Amygdala (tissue), 56 donors: ENCODE measurements at regions not wholly inside any gene's neighbourhood (a gene's known extent, or its start where the extent isn't known, plus 50 kb on each side); places are given as distances from the start of the nearest gene placed in this dataset.
"Not testable (repeated sequence)": the region's sequence is repeated elsewhere in the genome, so short reads cannot be mapped to it uniquely, and the experiment has no call there.

Experiments used
- DNase-seq, 56 donors: peaks; one replicate each; lab custom pipeline; 2025; lab: John Stamatoyannopoulos, UW

DNA sequence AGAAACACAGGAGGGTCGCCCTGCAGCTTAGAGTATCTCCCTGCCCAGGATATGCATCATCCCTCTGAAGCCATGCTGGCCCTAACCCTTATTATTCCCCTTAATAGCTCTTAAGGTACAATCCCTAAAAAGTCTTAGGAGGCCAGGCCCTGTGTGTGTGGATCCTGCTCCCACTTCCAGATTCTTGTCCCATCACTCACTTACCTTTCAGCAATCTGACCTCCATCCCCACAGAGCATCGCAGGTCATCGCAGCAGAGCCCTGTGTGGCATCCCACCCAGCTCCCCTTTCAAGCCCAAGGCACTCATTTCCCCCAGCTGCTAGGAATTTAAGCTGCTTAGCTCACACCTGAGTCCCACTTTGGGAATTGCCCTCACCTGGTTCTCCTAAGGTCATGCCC is 223.8 kb upstream of the SMLR1 start:
- DNase-seq: no peak

- DNase-seq: no peak
Measured at GRCh38 chr6:130604841-130605399, 222.3 kb upstream of the SMLR1 start.

- DNase-seq: no peak
Measured at GRCh38 chr6:130610303-130610702, 216.9 kb upstream of the SMLR1 start.

DNA sequence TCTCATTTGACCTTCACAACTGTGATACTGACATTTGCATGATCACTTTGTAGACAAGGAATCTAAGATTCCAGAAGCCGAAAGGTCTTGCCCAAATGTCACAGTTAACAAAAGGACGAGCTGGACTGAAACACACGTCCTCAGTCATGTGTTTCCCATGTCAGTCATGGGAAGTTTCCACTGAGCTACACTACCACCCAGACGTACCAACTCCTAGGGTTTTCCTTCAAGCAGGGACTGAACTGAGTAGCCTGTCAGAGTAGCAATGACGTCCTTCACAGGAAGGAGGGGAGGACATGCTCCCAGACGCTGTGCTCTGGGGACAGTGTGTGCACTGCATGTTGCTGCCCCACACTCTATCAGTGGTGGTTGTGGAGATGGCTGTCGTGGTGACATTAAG is 215.8 kb upstream of the SMLR1 start:
- no peak for DNase-seq

DNA sequence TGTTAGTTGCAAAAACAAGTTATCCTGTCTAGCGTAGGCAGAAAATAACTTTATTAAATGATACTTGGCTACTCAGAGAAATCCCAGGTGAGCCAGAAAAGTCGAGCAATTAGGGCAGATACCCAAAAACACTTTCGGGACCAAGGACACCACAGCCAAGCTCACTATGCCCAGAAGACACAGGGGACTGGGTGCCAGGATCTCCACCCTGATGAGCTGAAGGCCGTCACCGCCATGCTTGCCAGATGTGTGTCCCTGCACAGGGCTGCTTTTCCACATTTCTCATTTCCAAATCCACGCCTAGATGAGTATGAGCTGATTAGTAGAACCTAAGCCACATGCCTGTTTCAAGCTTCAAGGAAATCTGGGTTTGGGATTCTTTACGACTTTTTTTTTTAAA is 214.0 kb upstream of the SMLR1 start:
- DNase-seq: no peak

GRCh38 chr6:130615816-130616215 is 211.4 kb upstream of the SMLR1 start:
- no peak for DNase-seq

DNA sequence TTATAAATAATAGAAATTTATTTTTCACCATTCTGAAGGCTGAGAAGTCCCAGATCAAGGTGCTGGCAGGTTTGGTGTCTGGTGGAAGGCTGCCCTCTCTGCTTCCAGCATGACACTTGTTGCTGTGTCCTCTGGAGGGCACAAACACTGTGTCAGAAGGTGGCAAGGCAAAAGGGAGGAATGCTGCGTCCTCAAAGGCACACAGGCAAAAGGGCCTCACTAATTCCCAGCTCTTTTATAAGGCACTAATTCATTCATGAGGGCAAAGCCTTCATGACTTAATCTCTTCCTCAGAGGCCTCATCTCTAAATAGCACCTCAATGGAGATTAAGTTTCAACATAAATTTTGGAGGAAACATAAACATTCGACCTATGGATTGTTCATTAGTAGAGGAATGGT is 209.5 kb upstream of the SMLR1 start:
- no peak for DNase-seq

GRCh38 chr6:130618806-130619205 is 208.4 kb upstream of the SMLR1 start:
- DNase-seq: not testable (repeated sequence)

DNA sequence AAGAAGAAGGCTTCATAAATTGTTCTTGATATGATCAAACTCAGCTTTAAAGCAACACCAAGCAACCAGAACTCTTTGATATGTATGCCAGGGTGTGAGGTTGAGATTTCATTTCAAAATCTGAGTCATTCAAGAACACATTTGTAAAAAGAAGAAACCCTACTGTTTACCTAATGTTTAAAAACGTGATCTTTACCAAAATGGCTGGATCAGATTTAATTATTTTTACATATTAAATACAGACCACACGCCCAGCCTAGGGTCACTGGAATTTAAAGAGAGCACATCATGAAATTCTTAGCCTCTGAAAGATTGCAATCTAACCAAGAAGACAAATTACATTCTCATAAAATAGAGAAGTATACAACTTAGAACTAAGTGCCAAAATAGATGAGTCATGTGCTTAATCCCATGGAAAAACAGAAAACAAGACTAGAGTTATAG is 206.8 kb upstream of the SMLR1 start:
- DNase-seq: no peak

GRCh38 chr6:130622142-130622541 is 205.1 kb upstream of the SMLR1 start:
- no peak for DNase-seq

GRCh38 chr6:130624046-130624445 is 203.2 kb upstream of the SMLR1 start:
- no peak for DNase-seq

DNA sequence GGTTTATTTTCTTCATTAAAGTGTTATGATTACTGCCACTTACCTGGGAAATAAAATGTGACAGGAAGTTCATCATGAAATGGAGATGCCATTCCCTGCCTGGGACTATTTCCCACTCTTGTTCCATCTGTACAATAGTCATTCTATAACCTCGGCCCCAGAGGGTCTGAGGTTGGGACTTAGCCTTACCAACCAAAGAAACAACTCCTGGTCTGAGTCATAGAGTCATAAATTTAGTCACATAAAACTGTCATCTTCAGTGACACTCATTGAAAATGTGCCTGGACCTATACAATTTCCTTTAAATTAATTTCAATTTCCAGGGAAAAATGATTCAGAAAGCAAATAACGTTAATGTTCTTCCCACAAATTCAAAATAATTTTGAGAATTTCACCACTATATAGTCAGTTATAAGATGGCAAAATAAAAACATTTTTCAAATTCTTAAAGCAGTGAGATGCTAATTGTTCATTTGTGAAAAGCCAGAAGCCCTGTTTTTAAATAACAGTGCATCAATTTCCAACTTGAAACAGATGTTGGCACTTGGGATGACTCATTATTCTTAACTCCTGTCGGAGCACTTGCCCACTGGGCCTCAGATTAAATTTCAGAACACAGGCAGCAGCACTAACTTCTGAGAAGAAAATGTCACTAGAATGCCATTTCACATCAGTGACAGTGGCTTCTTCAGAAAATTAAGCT is 201.2 kb upstream of the SMLR1 start:
- DNase-seq: no peak

- DNase-seq: no peak
Measured at GRCh38 chr6:130628862-130629261, 198.3 kb upstream of the SMLR1 start.

GRCh38 chr6:130629640-130630039 is 197.6 kb upstream of the SMLR1 start:
- DNase-seq: no peak

DNA sequence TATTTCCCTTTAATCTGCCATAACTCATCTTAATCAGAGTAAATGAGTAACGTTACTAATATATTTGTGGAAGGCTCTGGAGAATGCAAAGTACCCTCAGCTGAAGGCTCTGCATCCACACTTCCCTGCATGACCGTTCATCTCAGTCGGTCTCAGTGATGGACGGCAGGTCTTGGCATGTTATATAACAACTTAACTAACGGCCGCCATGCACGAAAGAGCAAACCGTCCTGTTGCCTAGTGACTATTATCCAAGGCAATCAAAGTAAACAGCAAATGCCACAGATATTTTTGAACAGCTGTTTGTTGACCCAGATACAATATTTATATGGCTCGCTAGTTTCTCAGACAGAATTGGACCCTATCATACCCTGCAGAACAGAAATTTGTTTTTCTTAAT is 194.9 kb upstream of the SMLR1 start:
- peak in 3 of 56 donors; percentile 4 to 32 (median 10) for DNase-seq

DNA sequence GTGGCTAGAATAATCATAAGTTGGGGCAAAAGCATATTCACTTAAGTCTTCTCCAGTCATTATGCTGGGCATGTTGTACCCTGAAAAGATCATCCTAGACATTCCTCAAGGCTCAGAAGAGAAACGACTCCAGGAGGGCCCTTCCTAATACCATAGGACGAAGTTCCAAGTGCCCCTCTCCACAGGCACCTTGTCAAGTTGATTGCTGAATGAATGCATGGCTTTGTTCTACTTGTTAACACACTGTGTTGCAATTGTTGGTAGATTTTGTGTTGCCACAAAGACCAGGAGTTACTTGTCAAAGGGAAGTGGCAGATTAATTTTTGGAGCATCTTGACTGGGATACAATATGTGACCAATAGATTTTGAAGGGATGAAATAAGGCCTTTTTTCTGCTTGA is 194.3 kb upstream of the SMLR1 start:
- no peak for DNase-seq

DNA sequence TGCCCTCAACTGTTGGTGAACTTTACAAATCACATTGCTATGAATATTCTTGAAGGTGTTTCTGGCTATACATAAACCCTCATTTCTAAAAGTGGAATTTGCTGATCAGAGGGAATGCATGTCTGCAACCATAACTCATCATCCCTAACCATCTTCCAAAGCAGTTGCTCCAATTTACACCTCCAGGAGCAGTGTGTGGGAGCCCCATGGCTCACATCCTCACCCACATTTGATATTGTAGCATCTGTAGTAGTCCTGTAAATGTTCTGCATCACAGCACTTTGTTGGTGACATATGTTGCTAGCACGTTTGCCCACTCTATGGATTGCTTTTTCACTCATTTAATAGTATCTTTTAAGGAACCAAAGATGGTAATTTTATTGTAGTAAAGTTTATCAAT is 183.8 kb upstream of the SMLR1 start:
- peak in 10 of 56 donors; percentile 0 to 35 (median 4) for DNase-seq

DNA sequence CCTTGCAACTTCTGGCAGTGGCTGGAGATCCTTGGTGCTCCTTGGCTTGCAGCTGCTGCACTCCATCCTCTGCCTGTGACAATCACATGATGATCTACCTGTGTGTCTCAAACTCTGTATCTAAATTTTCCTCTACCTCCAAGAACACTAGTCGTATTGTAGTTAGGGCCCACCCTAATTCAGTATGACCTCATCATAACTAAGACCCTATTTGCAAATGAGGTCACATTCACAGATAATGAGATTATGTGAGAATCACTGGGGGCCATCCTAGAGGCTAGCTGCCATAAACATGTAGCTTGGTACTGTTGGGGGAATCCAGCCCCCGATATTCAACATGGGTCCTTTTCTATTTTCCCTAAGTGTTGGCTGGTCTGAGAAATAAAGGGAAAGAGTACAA is 183.0 kb upstream of the SMLR1 start:
- no peak for DNase-seq

DNA sequence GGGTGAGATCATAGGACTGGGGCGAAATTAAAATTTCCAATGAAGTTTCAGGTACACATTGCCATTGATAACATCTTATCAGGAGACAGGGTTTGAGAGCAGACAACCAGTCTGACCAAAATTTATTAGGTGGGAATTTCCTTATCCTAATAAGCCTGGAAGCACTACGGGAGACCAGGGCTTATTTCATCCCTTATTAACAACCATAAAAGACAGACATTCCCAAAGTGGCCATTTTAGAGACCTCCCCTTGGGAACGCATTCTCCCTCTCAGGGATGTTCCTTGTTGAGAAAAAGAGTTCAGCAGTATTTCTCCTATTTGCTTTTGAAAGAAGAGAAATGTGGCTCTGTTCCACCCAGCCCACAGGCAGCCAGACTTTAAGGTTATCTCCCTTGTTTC is 182.4 kb upstream of the SMLR1 start:
- not testable (repeated sequence) for DNase-seq

- no peak for DNase-seq
Measured at GRCh38 chr6:130647246-130647645, 180.0 kb upstream of the SMLR1 start.

DNA sequence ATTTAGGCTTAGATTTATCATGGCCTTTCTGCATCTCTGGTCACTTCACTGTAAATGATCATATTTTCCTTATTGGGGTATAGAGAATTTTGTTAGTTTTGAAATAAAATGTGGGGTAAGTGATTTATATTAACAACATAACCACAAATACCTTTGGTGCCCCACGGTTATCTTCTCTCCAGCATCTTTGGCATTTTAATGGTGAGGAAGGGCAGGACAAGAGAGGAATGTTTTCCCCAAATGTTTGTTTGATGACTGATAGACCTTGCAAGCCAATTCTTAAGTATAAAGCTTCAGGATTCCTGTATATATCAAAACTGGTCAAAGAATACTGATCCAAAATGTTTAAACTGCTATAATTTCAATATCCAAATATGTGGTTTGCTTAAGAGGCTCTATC is 171.6 kb upstream of the SMLR1 start:
- DNase-seq: no peak

DNA sequence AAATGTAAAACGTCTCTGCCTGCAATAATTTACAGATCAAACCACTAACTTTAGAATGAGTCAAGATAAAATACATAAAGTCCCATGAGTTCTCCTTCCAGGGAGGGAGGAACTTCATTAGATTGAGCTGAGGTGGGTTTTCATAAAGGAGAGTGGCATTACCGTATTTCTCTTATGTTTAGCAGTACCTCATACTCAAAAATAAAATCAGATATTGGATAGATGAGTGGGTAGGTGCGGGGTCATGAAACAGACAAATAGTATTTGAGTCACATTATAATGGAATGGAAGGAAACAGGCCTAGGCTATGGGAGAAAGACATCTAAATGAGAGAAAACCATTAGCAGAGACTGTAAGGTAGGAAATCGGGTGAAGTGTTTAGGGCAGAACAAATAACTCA is 166.1 kb upstream of the SMLR1 start:
- DNase-seq: no peak

DNA sequence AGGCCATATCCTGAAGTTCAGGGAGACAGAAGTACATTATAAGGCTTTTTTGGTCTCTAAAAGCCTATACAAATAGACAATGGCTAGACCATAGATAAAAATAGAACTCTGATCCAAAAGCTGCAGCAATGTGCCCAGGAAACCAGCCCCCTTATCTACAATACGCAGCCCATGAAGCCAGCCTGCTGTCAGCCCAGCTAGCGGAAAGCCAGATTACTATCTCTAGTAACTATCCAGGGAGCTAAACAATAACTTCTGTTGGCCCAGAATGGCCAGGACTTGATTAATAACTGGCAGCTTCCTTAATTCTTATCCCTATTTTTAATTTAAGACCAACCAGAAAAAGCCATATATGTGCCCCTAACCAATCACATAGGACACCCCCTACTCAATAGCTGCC is 160.4 kb upstream of the SMLR1 start:
- DNase-seq: no peak
